Activated naive CD8-positive, alpha-beta T cell treated with anti-CD3 and anti-CD28 coated beads, Interleukin-2, amount 50 U/mL, for 16 hours (primary cell): ENCODE measurements at regions not wholly inside any gene's neighbourhood (a gene's known extent, or its start where the extent isn't known, plus 50 kb on each side); places are given as distances from the start of the nearest gene placed in this dataset.

Experiments
- DNase-seq: peaks from one replicate; pipeline ENCODE4 v3.0.0-alpha.2; 2020; ENCODE audit warnings: low read depth, low spot score

DNA sequence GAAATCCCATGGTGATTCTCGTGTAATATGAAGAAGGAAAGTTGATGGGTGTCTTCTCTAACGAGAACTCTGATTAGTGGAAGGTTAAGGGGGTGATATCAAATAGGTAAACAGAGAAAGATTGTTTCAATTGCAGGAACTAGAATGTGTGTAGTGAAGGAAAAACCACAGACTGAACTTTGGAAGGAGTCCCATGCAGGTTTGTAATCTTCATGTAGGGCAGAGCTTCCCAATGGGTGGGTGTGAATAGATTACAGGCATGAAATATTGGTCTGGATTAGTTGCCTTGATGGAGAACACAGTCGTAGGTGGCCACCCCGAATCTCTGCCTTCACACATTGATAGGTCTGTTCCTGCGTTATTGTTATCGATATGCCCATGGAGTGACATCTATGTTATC, 295.5 kb downstream of the KCNRG start:
- DNase-seq = no peak

DNA sequence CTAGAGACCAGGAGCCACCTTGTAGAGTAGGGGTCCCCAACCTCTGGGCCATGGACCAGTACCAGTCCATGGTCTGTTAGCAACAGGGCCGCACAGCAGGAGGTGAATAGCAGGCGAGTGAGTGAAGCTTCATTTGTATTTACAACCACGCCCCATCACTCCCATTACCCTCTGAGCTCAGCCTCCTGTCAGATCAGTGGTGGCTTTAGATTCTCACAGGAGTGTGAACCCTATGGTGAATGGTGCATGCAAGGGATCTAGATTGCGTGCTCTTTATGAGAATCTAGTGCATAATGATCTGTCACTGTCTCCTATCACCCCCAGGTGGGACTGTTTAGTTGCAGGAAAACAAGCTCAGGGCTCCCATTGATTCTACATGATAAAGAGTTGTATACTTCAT, 303.6 kb downstream of the KCNRG start:
- no peak for DNase-seq

DNA sequence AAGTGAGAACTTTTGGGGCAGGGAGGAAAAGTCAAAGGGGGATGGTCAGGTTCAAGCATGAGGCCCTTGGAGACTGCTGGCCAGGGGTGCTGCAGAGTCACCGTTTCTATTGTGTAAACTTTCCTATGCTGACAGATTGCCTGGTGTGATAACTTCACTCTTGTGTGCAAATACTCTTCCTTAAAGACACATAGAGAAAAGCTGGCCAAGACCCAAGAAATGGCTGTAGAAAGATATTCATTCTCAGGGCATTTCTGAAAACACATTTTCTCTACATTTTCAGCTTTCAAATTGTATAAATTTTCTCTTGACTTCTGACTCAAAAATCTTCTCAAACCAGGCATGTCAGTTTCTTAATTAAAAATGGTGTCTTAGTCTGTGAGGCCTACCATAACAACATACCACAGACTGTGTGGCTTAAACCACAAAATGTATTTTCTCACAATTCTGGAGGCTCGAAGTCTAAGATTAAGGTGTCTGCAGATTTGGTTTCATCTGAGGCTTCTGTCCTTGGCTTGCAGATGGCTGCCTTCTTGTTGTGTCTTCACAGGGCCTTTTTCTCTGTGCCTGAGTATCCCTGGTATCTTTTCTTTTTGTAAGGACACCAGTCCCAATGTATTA, 304.5 kb downstream of the KCNRG start:
- no peak for DNase-seq

DNA sequence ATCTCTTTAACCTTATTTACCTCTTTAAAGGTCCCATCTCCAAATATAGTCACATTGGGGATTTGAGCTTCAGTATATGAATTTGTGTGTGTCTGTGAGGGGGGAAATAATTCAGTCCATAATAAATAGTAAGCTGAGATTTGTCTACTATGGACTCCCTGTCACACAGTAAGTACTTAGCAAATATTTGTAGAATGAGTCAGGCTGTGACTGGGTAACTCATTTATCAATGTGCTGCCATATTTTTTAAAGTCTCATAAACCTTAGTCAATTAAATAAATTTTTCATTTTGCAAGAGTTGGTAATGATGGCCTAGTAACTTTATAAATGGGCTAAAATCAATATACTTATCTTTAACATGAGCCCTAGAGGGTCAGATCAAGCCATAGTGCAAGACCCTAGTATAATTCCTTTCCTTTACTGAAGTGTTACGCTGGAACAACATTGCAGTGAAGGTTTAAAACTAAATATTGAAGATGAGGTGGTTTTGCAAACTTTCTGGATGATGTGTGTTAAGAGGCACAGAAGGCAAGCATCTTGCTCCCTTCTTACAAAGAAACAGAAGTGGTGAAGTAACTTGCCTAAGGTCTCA, 305.1 kb downstream of the KCNRG start:
- DNase-seq = no peak

DNA sequence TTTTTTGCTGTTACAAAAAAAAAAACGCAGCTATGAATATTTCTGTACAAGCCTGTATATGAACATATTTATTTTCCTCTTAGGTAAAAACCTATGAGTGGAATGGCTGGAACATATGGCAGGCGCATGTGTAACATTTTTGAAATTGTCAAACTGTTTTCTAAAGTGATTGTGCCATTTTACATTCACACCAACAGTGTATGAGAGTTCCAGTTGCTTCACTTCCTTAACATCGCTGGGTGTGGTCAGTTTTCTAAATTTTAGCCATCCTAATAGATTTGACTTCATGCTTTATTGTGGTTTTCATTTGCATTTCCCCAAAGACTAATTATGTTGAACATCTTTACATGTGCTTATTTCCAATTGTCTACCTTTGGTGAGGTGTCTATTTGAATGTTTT, 306.8 kb downstream of the KCNRG start:
- no peak for DNase-seq

DNA sequence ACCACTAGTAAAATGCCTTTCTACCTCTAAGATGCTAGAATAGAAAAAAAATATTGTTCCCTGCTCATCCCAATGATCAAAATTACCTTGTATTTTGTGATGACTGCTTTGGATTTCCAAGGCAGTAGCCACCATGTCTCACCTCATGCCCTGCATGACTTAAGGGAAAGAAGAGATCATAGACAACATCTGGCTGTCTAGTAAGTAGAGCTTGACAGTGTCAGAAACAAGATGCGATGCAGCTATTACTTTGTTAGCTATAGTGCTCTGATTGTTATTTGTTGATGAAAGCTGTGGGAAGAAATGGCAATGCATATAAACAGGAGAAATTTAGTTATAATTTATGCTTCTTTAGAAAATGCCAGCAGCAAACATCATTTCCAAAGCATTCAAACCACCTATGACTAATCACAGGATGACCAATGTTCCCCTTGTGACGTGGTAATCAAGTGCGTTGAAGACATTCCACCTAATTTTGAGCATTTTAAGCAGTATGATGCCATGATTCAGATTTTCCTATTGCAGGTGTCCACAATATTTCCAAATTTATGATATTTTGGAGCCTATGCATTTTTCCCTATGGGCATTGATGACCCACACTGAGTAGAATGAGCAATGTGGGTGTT, 308.3 kb downstream of the KCNRG start:
- no peak for DNase-seq

DNA sequence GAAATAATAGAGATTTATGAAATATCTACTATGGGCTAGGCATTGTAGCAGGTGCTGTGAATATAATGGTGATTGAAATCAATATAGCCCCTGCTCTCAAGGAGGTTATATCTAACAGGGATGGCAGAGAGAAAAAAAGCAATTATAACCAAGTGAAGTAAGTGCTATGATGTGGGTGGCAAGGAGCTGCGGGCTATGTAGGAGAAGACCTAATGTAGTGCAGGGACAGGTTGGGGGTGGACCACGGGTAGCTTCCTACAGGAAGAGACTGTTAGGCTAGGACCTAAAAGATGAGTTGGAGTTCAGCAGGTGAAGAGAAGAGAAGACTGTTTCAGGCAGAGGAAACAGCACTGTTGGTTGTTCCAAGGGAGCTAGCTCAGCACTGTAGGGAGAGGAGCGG, 311.0 kb downstream of the KCNRG start:
- no peak for DNase-seq

DNA sequence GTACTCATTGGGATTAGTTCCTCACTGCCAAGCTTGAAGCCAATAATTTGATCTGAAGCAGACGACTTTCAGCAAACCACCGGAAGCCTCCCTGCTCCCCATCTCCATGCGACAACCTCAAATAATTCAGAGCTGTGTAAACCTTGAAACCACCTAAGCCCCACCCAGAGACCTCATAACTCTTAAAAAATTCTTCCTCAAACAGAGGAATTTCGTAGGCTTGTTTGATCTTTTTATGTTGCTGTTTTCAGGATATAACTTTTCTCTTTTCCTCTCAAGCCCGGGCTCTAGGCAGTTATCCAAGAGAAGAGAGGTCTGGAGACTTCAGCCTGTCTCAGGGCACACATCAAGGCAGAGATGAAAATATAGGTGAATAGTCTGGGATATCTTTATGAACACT, 311.6 kb downstream of the KCNRG start:
- no peak for DNase-seq

DNA sequence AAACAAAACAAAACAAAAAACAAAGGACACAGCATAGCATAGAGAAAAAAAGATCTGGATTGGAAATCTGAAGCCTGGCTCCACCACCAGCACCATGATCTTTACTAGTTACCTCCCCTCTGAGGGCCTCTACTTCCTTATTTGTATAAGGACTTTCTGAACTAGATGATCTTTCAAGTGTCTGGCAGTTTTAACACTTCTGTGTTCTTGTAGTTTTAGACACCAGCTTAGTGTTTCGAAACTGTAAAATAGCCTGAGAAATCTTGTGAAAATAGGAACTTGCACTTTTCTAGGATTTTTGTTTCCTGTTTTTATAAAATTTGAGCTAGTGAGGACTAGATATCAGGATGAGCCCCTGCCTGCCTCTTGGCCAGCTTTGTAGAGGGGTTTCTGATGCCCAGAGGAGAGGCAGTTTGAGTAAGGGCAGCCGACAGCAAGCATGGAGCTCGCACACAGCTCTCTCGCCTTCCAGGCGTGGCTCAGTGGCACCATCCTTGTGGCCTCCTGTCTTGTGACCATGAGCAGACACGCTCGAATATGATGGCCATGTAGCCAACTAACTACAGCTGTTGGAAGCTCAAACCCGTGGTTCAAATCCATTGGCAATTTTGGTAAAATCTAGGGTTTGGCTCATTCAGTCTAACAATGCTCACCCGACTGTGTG, 319.0 kb downstream of the KCNRG start:
- DNase-seq = no peak

DNA sequence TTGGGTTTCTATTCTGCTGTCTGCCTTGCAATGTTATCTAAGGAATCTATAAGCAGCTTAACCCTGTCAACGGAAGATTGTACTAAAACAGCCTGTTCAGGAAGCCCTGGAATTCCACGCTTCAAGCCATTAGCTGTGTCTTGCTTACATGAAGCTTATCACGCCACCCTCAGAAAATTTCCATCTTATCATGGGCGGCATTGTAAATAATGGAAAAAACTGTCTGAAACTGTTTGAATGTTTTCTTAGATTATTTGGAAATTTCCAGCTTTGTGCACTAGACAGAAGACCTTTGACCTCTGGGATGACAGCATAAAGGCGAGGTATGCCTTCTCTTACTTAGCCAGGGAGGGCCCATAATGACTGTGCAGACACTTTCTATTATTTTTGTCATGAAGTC, 319.7 kb downstream of the KCNRG start:
- no peak for DNase-seq

DNA sequence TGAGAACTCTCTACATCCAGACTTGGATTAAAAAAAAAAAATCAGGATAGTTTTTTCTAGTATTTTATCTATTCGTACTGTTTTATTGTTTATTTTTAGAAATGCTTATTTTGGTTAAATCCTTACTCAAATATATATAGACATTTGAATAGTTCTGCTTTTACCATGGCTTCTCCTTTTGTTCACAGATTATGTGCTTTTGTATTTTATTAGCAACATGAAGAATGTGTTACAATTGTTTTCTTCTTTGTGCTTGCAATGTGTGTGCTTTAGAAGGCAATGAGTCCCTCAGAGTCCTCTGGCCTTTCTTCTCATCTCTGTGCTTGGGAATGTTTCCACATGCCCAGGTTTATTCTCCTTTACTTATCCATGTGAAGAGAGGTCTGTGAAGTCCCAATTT, 324.0 kb downstream of the KCNRG start:
- DNase-seq = no peak

DNA sequence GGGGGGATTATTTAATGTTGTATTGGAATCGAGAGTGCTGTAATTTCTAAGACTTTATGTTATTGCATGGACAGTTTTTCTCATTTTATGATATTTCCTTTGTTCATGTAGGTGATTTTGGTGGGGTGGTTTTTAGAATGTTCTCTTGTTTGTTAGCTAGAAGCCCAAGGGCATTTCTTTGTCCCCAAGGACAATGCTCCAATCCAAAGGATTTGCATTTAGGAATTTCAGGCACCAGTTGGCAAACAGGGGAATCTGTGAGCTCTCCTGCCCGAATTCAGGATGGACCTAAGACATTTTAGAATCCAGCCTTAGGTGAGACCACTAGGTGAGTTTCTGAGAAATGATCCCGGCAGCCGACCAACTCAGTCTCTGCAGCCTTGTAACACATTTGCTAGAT, 324.9 kb downstream of the KCNRG start:
- DNase-seq = no peak

DNA sequence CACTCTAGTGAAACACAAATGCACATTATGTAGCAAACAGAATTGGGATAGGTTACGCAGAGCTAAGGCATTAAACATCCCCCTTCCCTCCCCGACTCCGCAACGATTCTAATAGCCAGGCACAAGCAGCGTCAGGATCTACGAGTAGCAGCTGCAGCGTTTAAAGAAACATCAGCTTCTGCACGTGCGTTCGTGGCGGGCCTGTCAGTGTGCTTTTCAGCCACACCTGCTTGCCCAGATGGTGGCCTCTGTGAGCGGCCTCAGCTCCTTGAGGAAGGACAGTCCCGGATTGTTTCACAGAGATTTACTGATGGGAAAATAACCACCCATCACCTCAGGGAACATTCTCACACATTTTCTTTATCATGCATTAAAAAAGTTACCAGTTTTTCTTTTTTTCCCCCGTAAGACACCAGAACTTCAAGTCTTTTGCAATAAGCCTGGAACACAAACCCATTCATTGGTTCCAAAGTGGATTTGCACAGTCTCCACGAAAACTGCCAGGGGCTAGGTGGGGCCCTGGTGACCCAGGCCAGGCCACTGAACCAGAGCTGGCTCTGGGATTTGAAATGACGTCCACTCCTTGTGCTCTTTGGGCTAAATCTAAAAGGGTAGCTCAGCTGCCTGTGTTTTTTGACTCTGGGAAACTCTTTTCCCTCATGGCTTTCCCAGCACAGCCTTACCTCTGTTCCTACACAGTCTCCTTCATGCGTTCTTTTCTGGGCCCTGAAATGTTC, 325.5 kb downstream of the KCNRG start:
- DNase-seq = no peak

DNA sequence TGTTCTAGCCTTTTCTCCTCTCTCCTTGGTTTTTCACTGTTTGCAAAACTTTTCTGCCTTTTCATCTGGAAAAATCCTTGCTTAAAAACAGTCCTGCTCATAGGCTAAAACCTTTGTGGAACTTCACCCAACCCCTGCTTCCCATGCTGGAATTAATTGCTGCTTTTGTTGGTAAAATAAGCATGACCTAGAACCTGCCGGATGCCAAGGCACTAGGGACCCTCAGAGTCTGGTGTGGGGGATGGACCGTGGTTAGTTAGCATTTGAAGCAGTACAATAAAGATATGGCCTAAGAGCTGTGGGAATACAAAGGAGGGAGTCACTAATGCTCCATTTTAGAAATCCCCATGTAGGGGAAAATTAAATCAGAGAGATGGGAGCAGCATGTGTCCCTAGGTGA, 326.3 kb downstream of the KCNRG start:
- DNase-seq = no peak

DNA sequence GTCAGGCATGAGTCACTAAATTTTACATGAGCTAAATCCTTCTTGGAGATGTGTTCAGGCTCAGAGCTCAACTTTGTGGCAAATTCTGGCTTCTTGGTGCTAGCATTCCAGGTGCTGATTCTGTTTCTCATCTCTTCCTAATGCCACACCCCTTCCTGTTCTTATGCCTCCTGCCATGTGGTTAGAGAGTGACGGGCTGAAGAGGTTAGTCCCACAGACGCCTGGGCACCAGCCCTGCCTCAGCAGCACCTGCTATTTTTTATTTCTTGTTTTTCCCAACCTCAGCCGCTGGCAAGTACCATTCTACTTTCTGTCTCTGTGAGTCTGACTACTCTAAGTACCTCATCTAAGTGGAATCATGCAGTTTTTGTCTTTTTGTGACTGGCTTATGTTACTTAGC, 329.5 kb downstream of the KCNRG start:
- no peak for DNase-seq

DNA sequence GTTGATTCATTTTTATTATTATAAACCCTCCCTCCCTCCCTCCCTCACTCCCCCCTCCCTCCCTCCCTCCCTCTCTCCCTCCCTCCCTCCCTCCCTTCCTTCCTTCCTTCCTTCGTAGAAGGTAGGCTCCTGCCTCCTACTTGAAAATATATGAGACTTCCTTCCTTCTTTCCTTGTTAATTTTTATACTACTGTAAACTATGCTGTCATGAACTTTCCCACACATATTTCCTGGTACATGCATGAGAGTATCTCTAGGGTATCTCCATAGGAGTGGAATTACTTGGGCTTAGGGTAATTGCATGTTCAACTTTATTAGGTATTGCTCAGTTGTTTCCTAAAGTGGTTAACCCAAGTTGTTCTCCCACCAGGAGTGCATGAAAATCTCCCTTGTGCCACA, 330.6 kb downstream of the KCNRG start:
- DNase-seq = no peak

DNA sequence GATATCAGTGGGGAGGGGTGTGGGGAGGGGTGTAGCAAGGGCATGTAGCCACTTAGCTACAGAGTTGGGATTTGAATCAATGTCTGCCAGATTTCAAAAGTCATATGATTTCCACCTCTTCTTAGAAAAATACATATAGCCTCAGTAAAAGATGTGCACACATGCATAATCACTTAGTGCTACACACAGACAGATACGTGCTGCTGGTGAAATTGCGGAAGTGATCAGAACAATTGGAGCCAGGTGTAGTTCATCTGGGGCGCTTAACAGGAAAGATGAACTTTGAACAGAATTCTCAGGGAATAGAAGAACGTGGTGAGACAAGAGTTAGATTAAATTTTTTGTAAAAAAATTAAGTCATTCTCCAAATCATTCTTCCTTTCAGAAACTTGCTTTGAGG, 333.1 kb downstream of the KCNRG start:
- no peak for DNase-seq

DNA sequence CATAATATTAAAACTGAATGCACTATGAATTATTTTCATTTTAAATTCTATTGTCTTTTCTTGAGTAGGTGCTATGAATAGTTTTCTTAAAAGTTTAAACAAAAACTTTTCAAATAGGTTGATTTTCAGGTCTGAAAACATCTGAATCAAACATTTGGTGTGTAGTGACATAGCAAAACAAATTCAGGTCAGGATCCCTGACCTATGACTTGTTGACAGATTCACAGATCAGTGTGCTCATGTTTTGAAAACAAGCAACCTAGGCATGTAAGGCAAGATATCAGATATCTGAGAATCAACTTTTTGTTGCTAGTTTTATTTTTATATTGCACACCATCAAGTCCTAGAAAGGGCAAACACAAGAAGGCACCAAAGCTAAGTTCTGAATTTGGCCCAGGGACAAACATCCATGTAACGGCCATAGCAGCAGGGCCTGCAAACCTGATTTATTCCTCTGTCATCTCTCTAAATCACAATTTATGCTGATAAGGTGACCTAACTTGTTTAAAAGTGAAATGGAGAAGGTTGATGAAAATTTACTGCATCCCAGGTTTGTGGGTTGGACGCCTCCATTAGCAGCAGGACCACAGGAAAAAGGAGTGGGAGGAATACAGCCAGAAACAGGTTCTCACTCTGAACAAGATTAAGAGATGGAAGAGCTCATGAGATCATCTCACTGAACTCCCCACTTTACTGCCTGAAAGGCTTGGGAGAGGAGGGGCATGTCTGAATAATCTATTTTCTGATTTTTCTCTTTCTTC, 337.7 kb downstream of the KCNRG start:
- DNase-seq = no peak

DNA sequence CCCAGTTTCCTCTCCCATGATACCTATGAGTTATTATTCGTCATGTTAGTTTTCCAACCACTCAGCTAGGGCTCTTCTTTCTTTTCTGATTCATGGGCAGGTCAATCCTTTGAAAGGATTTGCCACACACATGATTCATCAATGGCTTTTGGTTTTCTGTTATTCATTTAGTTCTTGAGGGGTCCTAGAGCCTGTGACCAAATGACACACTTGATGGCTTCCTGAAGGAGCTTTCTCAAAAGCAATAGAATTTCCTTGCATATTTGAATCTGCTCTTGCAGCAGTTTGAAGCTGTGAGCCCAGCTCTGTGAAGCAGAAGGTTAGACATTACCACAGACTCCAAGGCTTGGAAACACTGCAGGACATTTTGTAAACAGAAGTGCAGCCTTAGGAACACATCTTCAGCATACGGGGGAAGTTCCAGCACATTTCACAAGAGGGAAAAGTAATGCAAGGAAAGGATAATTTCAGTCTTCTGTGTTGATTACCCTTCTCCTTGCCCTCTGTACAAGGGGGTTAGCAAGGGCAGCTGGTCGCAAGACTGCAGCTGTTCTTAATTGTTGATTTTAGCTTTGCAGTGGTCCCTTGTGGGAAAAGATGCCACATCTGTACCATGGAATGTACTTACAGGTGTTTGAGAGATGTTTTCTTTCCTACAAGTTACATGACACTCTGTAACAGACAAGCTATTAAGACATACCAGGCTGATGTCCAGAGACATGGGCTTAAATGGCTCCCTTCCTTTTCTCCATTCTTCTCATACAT, 338.6 kb downstream of the KCNRG start:
- DNase-seq = no peak

DNA sequence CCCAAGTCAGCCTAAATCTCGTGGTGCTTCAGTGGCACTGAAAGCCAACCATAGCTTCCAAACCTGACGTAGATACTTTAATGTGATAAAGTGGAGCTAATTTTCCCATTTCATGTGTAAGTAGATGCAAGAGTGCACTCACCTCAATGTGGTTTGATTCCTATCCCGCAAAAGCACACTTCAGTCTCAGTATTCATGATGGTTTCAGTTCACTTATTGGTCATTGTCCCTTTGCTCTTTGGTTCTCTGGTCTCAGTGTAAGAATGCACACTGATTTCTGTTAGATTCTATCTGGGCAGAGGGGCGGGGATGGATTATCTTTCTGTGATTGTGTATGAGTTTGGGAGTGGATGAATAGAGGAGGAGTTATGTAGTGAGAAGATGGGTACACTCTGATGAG, 340.6 kb downstream of the KCNRG start:
- no peak for DNase-seq

DNA sequence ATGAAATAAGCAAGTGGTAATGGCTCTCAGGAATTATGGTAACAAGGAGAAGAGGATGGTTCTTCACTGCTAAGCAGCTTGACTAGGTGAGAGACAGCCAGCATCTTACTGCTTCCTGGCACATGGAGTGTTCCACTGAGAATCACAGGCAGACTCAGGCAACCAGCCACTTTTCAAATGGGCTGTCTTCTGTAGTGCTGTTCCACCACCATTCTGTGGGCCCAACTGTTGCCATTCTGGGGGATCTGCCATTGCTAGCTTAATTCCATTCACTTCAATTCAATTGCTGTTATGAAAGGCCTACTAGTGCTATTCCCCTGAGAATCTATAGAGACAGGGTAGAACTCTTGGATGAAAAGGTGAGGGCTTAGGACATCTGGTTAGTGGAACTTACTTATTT, 341.9 kb downstream of the KCNRG start:
- no peak for DNase-seq
